GM12878 (cell line): ENCODE measurements at regions not wholly inside any gene's neighbourhood (a gene's known extent, or its start where the extent isn't known, plus 50 kb on each side); places are given as distances from the start of the nearest gene placed in this dataset.

Experiments used
- ATAC-seq: fragments of 200-7000 bp; cut with Tn5 transposase; 3 replicates; pipeline ENCODE4 v1.9.1; 2020; ENCODE audit warnings: mild to moderate bottlenecking, moderate library complexity
- BruUV-seq: library from RNA; stranded (reverse); fragments of 400-500 nt; replicated peaks from 2 replicates; lab custom pipeline; 2021; lab: Mats Ljungman, UMichigan
- CTCF ChIA-PET: fragments of 300-600 bp; sonication (Branson Sonifier 250); formaldehyde crosslinking; extraction: SDS; loops from one replicate; lab custom pipeline; 2021; ENCODE audit warnings: inconsistent platforms; lab: Yijun Ruan, JAX
- POLR2A ChIA-PET: fragments of 350-600 bp; formaldehyde crosslinking; extraction: SDS; loops from one replicate; lab custom pipeline; 2021; ENCODE audit warnings: inconsistent platforms; lab: Charles Lee
- RAD21 ChIA-PET: fragments of 300-600 bp; sonication (Branson Sonifier 250); formaldehyde crosslinking; loops from one replicate; lab custom pipeline; 2023; ENCODE audit warnings: antibody characterized with exemption; ENCODE audit not compliant: unreplicated experiment; lab: Charles Lee
- SMC1A ChIA-PET: fragments of 300-600 bp; sonication (Branson Sonifier 250); formaldehyde crosslinking; loops from one replicate; lab custom pipeline; 2023; ENCODE audit not compliant: unreplicated experiment, uncharacterized antibody; lab: Charles Lee
- DNase-seq: peaks from one replicate; pipeline ENCODE4 v3.0.0-alpha.2; 2011; ENCODE audit warnings: low read depth, low spot score
- FAIRE-seq: peaks from 3 replicates; lab custom pipeline; 2011; peaks lifted over from hg19 to GRCh38; lab: Jason Lieb, UNC
- H2AFZ ChIP-seq: 2 replicates; pipeline ENCODE4 v1.6.0; 2011; ENCODE audit warnings: low read depth, low read length, control low read depth; ENCODE audit not compliant: control insufficient read depth
- H3K27ac ChIP-seq: 2 replicates; pipeline ENCODE4 v1.5.1; 2011; ENCODE audit warnings: control low read depth; ENCODE audit not compliant: control insufficient read depth, insufficient read depth
- H3K27me3 ChIP-seq, 2 experiments: replicated peaks in 1 of 2; 2 replicates each; pipeline versions ENCODE4 v1.6.0 to v1.6.1; 2011; ENCODE audit warnings: low read length in 1 of 2; ENCODE audit not compliant: control insufficient read depth in 2 of 2, insufficient read depth in 2 of 2
- H3K36me3 ChIP-seq, 2 experiments: 2 replicates each; pipeline ENCODE4 v1.5.1; 2011; ENCODE audit warnings: low read length in 1 of 2; ENCODE audit not compliant: control insufficient read depth in 2 of 2, insufficient read depth in 2 of 2
- H3K4me1 ChIP-seq: 2 replicates; pipeline ENCODE4 v1.6.1; 2011; ENCODE audit warnings: mild to moderate bottlenecking, low read length, moderate library complexity, mixed read lengths; ENCODE audit not compliant: control insufficient read depth, insufficient read depth
- H3K4me2 ChIP-seq: 2 replicates; pipeline ENCODE4 v1.6.0; 2011; ENCODE audit warnings: control low read depth; ENCODE audit not compliant: control insufficient read depth, insufficient read depth
- H3K4me3 ChIP-seq: fragments of 200-600 bp; sonication (generic); 2 replicates; pipeline ENCODE4 v1.5.1; 2016
- H3K79me2 ChIP-seq: 2 replicates; pipeline ENCODE4 v1.6.0; 2011; ENCODE audit warnings: low read length; ENCODE audit not compliant: control insufficient read depth, insufficient read depth
- H3K9ac ChIP-seq: 2 replicates; pipeline ENCODE4 v1.8.0; 2011; ENCODE audit warnings: low read length, control low read depth, mixed read lengths; ENCODE audit not compliant: control insufficient read depth, insufficient read depth
- H3K9me3 ChIP-seq: replicated peaks from 3 replicates; pipeline ENCODE4 v1.5.1; 2011; ENCODE audit warnings: mild to moderate bottlenecking, low read length; ENCODE audit not compliant: control insufficient read depth, insufficient read depth
- H4K20me1 ChIP-seq: 2 replicates; pipeline ENCODE4 v1.6.0; 2011; ENCODE audit not compliant: control insufficient read depth, insufficient read depth
- BMI1 ChIP-seq: fragments of 450-650 bp; IDR thresholded peaks from 2 replicates; pipeline ENCODE4 v1.6.1; 2016; ENCODE audit warnings: mild to moderate bottlenecking, moderate library complexity, borderline replicate concordance
- CBX3 ChIP-seq: fragments of 200-600 bp; sonication (generic); IDR thresholded peaks from 2 replicates; pipeline ENCODE4 v1.6.1; 2016; ENCODE audit warnings: low read depth, borderline replicate concordance
- E4F1 ChIP-seq: fragments of 450-650 bp; IDR thresholded peaks from 2 replicates; pipeline ENCODE4 v1.6.1; 2018; ENCODE audit warnings: borderline replicate concordance, mild to moderate bottlenecking; ENCODE audit not compliant: partially characterized antibody
- ELK1 ChIP-seq: IDR thresholded peaks from 2 replicates; pipeline ENCODE4 v1.6.1; 2012; ENCODE audit warnings: low read depth, low read length, improper control_type of control experiment
- IRF4 ChIP-seq: IDR thresholded peaks from 2 replicates; pipeline ENCODE4 v1.6.1; 2011; ENCODE audit warnings: low read depth, low read length
- MEF2A ChIP-seq: IDR thresholded peaks from 2 replicates; pipeline ENCODE4 v1.6.1; 2011; ENCODE audit warnings: low read depth, mild to moderate bottlenecking, low read length, moderate library complexity; ENCODE audit not compliant: insufficient read depth
- NBN ChIP-seq: fragments of 450-650 bp; IDR thresholded peaks from 2 replicates; pipeline ENCODE4 v1.6.1; 2016
- PML ChIP-seq: IDR thresholded peaks from 2 replicates; pipeline ENCODE4 v1.6.1; 2012; ENCODE audit warnings: low read length, inconsistent platforms
- POU2F2 ChIP-seq: IDR thresholded peaks from 3 replicates; pipeline ENCODE4 v1.6.1; 2011; ENCODE audit warnings: low read depth, mild to moderate bottlenecking, low read length, borderline replicate concordance
- PRDM15 ChIP-seq: fragments of 450-650 bp; formaldehyde crosslinking; IDR thresholded peaks from 2 replicates; pipeline ENCODE4 v1.4.0; 2020; ENCODE audit warnings: mild to moderate bottlenecking, moderate library complexity
- SMAD5 ChIP-seq: IDR thresholded peaks from 2 replicates; pipeline ENCODE4 v1.6.1; 2016; ENCODE audit warnings: antibody characterized with exemption, low read depth
- SUZ12 ChIP-seq: fragments of 200-600 bp; sonication (generic); IDR thresholded peaks from one replicate; pipeline ENCODE4 v1.6.1; 2018; ENCODE audit warnings: antibody characterized with exemption, mild to moderate bottlenecking; ENCODE audit not compliant: unreplicated experiment
- WGBS: methylation state at CpG from one replicate; pipeline ENCODE4 v1.1.6; 2016; ENCODE audit warnings: low lambda C conversion rate; ENCODE audit not compliant: insufficient replicate concordance, insufficient coverage; ENCODE audit errors: missing lambda C conversion rate; 5-methylcytosine and 5-hydroxymethylcytosine counted together
- in situ Hi-C: fragments of 300-500 bp; cut with MboI; formaldehyde crosslinking; loops from 9 replicates; pipeline ENCODE4 v1.14.3; 2018; ENCODE audit warnings: mixed read lengths
- intact Hi-C: fragments of 100-400 bp; cut with micrococcal nuclease; formaldehyde crosslinking; loops from one replicate; pipeline ENCODE4 v1.14.2; 2022; ENCODE audit not compliant: unreplicated experiment

DNA sequence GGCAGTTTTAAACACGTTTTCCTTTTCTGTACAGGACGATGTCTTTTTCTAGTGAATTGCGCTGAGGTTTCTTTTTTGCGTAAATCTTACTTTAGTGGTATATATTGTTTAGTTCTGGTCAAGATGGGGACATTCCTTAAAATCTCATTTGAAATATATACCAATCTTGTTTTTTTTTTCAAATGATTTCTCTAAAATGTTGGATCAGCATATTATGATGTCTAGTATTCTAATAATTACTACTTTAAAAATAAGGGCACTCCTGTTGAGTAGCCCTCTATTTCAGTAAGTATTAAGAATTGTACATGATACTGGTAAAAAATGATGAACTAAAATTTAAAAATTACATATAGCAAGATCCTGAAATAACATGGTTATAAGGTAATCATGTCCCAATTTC is 224.1 kb upstream of the ARHGAP24 start:
- ChIA-PET CTCF (no interaction called here), POLR2A (no interaction called here), RAD21 (no interaction called here), SMC1A (no interaction called here)
- Histone ChIP-seq H3K4me2 (no peak overlapping the region), H3K4me1 (no peaks in the 10 kb centered on the region), H3K27me3 (no peaks in the 10 kb centered on the region), H3K79me2 (no peaks in the 10 kb centered on the region), H4K20me1 (no peaks in the 10 kb centered on the region), H3K4me3 (no peak overlapping the region), H3K36me3 (no peaks in the 10 kb centered on the region), H3K9ac (no peak overlapping the region), H3K9me3 (no peaks in the 10 kb centered on the region), H3K27ac (no peak overlapping the region), H2AFZ (no peak overlapping the region)
- DNase-seq (no peak), FAIRE-seq (no peak), ATAC-seq (no peak)
- WGBS, result 51% methylated on average over 4 of the region's 4 CpGs
- TF ChIP-seq POU2F2, result no peak
- TF ChIP-seq ELK1, result no peak
- TF ChIP-seq PRDM15 (CRISPR knock-in tag), result no peak
- TF ChIP-seq CBX3, result no peak
- no peak for TF ChIP-seq PML
- TF ChIP-seq NBN, result no peak
- TF ChIP-seq SMAD5, result no peak
- no peak for TF ChIP-seq MEF2A
- no peak for TF ChIP-seq BMI1
- no peak for TF ChIP-seq IRF4
- no peak for TF ChIP-seq SUZ12
- no peak for TF ChIP-seq E4F1
- in situ Hi-C loops (no loop called here), intact Hi-C loops (no loop called here)
- BruUV-seq, result no TSS peak
